ENCODE measurements at regions not wholly inside any gene's neighbourhood (a gene's known extent, or its start where the extent isn't known, plus 50 kb on each side); places are given as distances from the start of the nearest gene placed in this dataset.
"Not testable (repeated sequence)": the region's sequence is repeated elsewhere in the genome, so short reads cannot be mapped to it uniquely, and the experiment has no call there.

- Mint-ChIP-seq H3K9me3 (no peaks in the 10 kb centered on the region), H3K36me3 (ENCODE audit: insufficient read depth) (no peaks in the 10 kb centered on the region), H3K27me3 (no peaks in the 10 kb centered on the region), H3K4me1 (peaks cover 37% of the 10 kb centered on the region), H3K4me3 (no peak overlapping the region), H3K27ac (ENCODE audit: low read depth) (peak overlapping the region; percentile 8)
- ATAC-seq (replicated peaks; ENCODE audit: extremely low read depth, poor library complexity, severe bottlenecking) (no peak), DNase-seq (ENCODE audit: low spot score in 2 of 2) (no peak)
These were observed 122.6 kb upstream of the XPO1 start for GRCh38 chr2:61660511-61661388.

GRCh38 chr2:61658841-61659780, 121.0 kb upstream of the XPO1 start:
- DNase-seq (ENCODE audit: low spot score in 2 of 2) (no peak), ATAC-seq (replicated peaks; ENCODE audit: extremely low read depth, poor library complexity, severe bottlenecking) (no peak)
- no peak overlapping the region for H3K27ac Mint-ChIP-seq (ENCODE audit: low read depth)
- H3K36me3 Mint-ChIP-seq (ENCODE audit: insufficient read depth), result no peaks in the 10 kb centered on the region
- H3K4me1 Mint-ChIP-seq, result peaks cover 29% of the 10 kb centered on the region
- H3K4me3 Mint-ChIP-seq, result no peak overlapping the region
- no peaks in the 10 kb centered on the region for H3K27me3 Mint-ChIP-seq
- H3K9me3 Mint-ChIP-seq, result no peaks in the 10 kb centered on the region

- H3K4me1 Mint-ChIP-seq; H3K27me3 Mint-ChIP-seq; H3K4me3 Mint-ChIP-seq; DNase-seq (ENCODE audit: low spot score in 2 of 2); H3K27ac Mint-ChIP-seq (ENCODE audit: low read depth); H3K9me3 Mint-ChIP-seq; ATAC-seq (replicated peaks; ENCODE audit: extremely low read depth, poor library complexity, severe bottlenecking); H3K36me3 Mint-ChIP-seq (ENCODE audit: insufficient read depth): not testable (repeated sequence)
These were observed 111.8 kb upstream of the XPO1 start for GRCh38 chr2:61649946-61650345.

GRCh38 chr2:61649021-61649420, 110.9 kb upstream of the XPO1 start:
- no peak overlapping the region for H3K27ac Mint-ChIP-seq (ENCODE audit: low read depth)
- ATAC-seq (replicated peaks; ENCODE audit: extremely low read depth, poor library complexity, severe bottlenecking), result no peak
- no peaks in the 10 kb centered on the region for H3K4me1 Mint-ChIP-seq
- H3K36me3 Mint-ChIP-seq (ENCODE audit: insufficient read depth), result peaks cover 1% of the 10 kb centered on the region
- no peaks in the 10 kb centered on the region for H3K9me3 Mint-ChIP-seq
- H3K27me3 Mint-ChIP-seq, result no peaks in the 10 kb centered on the region
- no peak for DNase-seq (ENCODE audit: low spot score in 2 of 2)
- no peak overlapping the region for H3K4me3 Mint-ChIP-seq

GRCh38 chr2:61647044-61647443, 108.9 kb upstream of the XPO1 start:
- no peaks in the 10 kb centered on the region for H3K9me3 Mint-ChIP-seq
- no peak for DNase-seq (ENCODE audit: low spot score in 2 of 2)
- H3K36me3 Mint-ChIP-seq (ENCODE audit: insufficient read depth), result peaks cover 1% of the 10 kb centered on the region
- no peaks in the 10 kb centered on the region for H3K27me3 Mint-ChIP-seq
- H3K4me1 Mint-ChIP-seq, result no peaks in the 10 kb centered on the region
- no peak overlapping the region for H3K4me3 Mint-ChIP-seq
- H3K27ac Mint-ChIP-seq (ENCODE audit: low read depth), result no peak overlapping the region
- ATAC-seq (replicated peaks; ENCODE audit: extremely low read depth, poor library complexity, severe bottlenecking), result no peak

- Mint-ChIP-seq H3K4me3 (no peak overlapping the region), H3K27ac (ENCODE audit: low read depth) (no peak overlapping the region), H3K4me1 (no peaks in the 10 kb centered on the region), H3K9me3 (no peaks in the 10 kb centered on the region), H3K36me3 (ENCODE audit: insufficient read depth) (peaks cover 1% of the 10 kb centered on the region), H3K27me3 (no peaks in the 10 kb centered on the region)
- no peak for DNase-seq (ENCODE audit: low spot score in 2 of 2)
- no peak for ATAC-seq (replicated peaks; ENCODE audit: extremely low read depth, poor library complexity, severe bottlenecking)
These were observed 107.8 kb upstream of the XPO1 start for GRCh38 chr2:61645911-61646310.

- H3K9me3 Mint-ChIP-seq; H3K36me3 Mint-ChIP-seq (ENCODE audit: insufficient read depth); H3K27me3 Mint-ChIP-seq; ATAC-seq (replicated peaks; ENCODE audit: extremely low read depth, poor library complexity, severe bottlenecking); H3K4me1 Mint-ChIP-seq; H3K27ac Mint-ChIP-seq (ENCODE audit: low read depth); DNase-seq (ENCODE audit: low spot score in 2 of 2); H3K4me3 Mint-ChIP-seq: not testable (repeated sequence)
These were observed 105.0 kb upstream of the XPO1 start for GRCh38 chr2:61643153-61643552.

GRCh38 chr2:61640406-61640805, 102.2 kb upstream of the XPO1 start:
- H3K27ac Mint-ChIP-seq (ENCODE audit: low read depth), result no peak overlapping the region

GRCh38 chr2:61639721-61640120, 101.6 kb upstream of the XPO1 start:
- no peaks in the 10 kb centered on the region for H3K27me3 Mint-ChIP-seq
- no peak for ATAC-seq (replicated peaks; ENCODE audit: extremely low read depth, poor library complexity, severe bottlenecking)
- DNase-seq (ENCODE audit: low spot score in 2 of 2), result no peak
- H3K36me3 Mint-ChIP-seq (ENCODE audit: insufficient read depth), result no peaks in the 10 kb centered on the region
- H3K4me3 Mint-ChIP-seq, result no peak overlapping the region
- no peaks in the 10 kb centered on the region for H3K4me1 Mint-ChIP-seq
- H3K27ac Mint-ChIP-seq (ENCODE audit: low read depth), result no peak overlapping the region
- no peaks in the 10 kb centered on the region for H3K9me3 Mint-ChIP-seq

More at GRCh38 chr2:61640406-61640805, 102.2 kb upstream of the XPO1 start:
- Mint-ChIP-seq H3K9me3 (no peaks in the 10 kb centered on the region), H3K27me3 (no peaks in the 10 kb centered on the region), H3K4me3 (no peak overlapping the region), H3K4me1 (no peaks in the 10 kb centered on the region), H3K36me3 (ENCODE audit: insufficient read depth) (no peaks in the 10 kb centered on the region)
- DNase-seq (ENCODE audit: low spot score in 2 of 2) (no peak), ATAC-seq (replicated peaks; ENCODE audit: extremely low read depth, poor library complexity, severe bottlenecking) (no peak)

- no peak for ATAC-seq (replicated peaks; ENCODE audit: extremely low read depth, poor library complexity, severe bottlenecking)
- H3K9me3 Mint-ChIP-seq, result no peaks in the 10 kb centered on the region
These were observed 98.5 kb upstream of the XPO1 start for GRCh38 chr2:61636686-61637085.

GRCh38 chr2:61634512-61634911, 96.4 kb upstream of the XPO1 start:
- Mint-ChIP-seq H3K9me3 (no peaks in the 10 kb centered on the region), H3K4me3 (no peak overlapping the region), H3K4me1 (no peaks in the 10 kb centered on the region), H3K36me3 (ENCODE audit: insufficient read depth) (no peaks in the 10 kb centered on the region), H3K27me3 (no peaks in the 10 kb centered on the region), H3K27ac (ENCODE audit: low read depth) (no peak overlapping the region)
- ATAC-seq (replicated peaks; ENCODE audit: extremely low read depth, poor library complexity, severe bottlenecking) (no peak), DNase-seq (ENCODE audit: low spot score in 2 of 2) (no peak)

More at GRCh38 chr2:61636686-61637085, 98.5 kb upstream of the XPO1 start:
- Mint-ChIP-seq H3K36me3 (ENCODE audit: insufficient read depth) (no peaks in the 10 kb centered on the region), H3K4me3 (no peak overlapping the region), H3K27me3 (no peaks in the 10 kb centered on the region), H3K4me1 (no peaks in the 10 kb centered on the region), H3K27ac (ENCODE audit: low read depth) (no peak overlapping the region)
- no peak for DNase-seq (ENCODE audit: low spot score in 2 of 2)

GRCh38 chr2:61633250-61633649, 95.1 kb upstream of the XPO1 start:
- Mint-ChIP-seq H3K4me1 (no peaks in the 10 kb centered on the region), H3K36me3 (ENCODE audit: insufficient read depth) (no peaks in the 10 kb centered on the region), H3K9me3 (no peaks in the 10 kb centered on the region), H3K27ac (ENCODE audit: low read depth) (no peak overlapping the region), H3K27me3 (no peaks in the 10 kb centered on the region), H3K4me3 (no peak overlapping the region)
- DNase-seq (ENCODE audit: low spot score in 2 of 2) (no peak), ATAC-seq (replicated peaks; ENCODE audit: extremely low read depth, poor library complexity, severe bottlenecking) (no peak)

Data from central memory CD8-positive, alpha-beta T cell (primary cell).